ENCODE measurements at regions not wholly inside any gene's neighbourhood (a gene's known extent, or its start where the extent isn't known, plus 50 kb on each side); places are given as distances from the start of the nearest gene placed in this dataset.

DNA sequence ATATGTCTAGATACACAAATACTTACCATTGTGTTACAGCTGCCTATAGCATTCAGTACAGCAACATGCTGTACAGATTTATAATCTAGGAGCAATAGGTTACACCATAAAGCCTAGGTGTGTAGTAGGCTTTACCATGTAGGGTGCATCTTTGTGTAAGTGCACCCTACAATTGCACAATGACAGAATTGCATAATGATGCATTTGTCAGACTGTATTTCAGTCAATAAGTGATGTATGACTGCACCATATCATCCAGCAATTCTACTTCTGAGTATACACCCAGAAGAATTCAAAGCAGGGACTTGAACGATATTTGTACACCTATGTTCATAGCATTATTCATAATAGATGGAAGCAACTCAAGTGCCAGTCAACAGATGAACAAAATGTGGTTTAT lies 100.4 kb upstream of the SLC44A1 start:
- Histone ChIP-seq H3K27me3 (no peaks in the 10 kb centered on the region), H3K4me1 (no peaks in the 10 kb centered on the region), H3K9me3 (no peaks in the 10 kb centered on the region), H3K36me3 (no peaks in the 10 kb centered on the region), H3K4me3 (no peak overlapping the region), H3K27ac (no peak overlapping the region)
- TF ChIP-seq, protein P1, sequence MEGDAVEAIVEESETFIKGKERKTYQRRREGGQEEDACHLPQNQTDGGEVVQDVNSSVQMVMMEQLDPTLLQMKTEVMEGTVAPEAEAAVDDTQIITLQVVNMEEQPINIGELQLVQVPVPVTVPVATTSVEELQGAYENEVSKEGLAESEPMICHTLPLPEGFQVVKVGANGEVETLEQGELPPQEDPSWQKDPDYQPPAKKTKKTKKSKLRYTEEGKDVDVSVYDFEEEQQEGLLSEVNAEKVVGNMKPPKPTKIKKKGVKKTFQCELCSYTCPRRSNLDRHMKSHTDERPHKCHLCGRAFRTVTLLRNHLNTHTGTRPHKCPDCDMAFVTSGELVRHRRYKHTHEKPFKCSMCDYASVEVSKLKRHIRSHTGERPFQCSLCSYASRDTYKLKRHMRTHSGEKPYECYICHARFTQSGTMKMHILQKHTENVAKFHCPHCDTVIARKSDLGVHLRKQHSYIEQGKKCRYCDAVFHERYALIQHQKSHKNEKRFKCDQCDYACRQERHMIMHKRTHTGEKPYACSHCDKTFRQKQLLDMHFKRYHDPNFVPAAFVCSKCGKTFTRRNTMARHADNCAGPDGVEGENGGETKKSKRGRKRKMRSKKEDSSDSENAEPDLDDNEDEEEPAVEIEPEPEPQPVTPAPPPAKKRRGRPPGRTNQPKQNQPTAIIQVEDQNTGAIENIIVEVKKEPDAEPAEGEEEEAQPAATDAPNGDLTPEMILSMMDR (IDR thresholded peaks at IDR 0.05): no peak
- TF ChIP-seq POLR2AphosphoS5 (IDR thresholded peaks at IDR 0.05) (no peak), POLR2A (IDR thresholded peaks at IDR 0.05) (no peak)
- no peak for DNase-seq (ENCODE audit: low spot score in 2 of 2)
- intact Hi-C loops (cut with DNase I; ENCODE audit: low total_unique reads): no loop called here

DNA sequence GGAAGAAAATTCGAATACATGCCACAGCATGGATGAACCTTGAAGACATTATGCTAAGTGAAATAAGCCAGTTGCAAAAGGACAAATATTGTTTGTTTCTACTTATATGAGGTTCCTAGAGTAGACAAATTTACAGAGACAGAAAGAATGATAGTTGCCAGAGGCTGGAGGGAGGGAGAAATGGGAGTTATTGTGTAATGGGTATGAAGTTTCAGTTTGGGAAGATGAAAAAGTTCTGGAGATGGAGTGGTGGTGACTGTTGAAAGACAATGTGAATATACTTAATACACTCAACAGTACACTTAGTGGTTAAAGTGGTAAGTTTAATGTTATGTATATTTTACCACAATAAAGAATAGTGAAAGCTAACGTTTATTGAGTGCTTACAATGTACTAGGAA lies 99.6 kb upstream of the SLC44A1 start:
- intact Hi-C loops (cut with DNase I; ENCODE audit: low total_unique reads): no loop called here
- H3K27me3 ChIP-seq: no peaks in the 10 kb centered on the region
- TF ChIP-seq POLR2AphosphoS5 (IDR thresholded peaks at IDR 0.05): no peak
- no peak for TF ChIP-seq POLR2A (IDR thresholded peaks at IDR 0.05)
- TF ChIP-seq, protein P1 (IDR thresholded peaks at IDR 0.05): no peak
- H3K27ac ChIP-seq: no peak overlapping the region
- H3K36me3 ChIP-seq: no peaks in the 10 kb centered on the region
- no peaks in the 10 kb centered on the region for H3K4me1 ChIP-seq
- H3K4me3 ChIP-seq: no peak overlapping the region
- DNase-seq (ENCODE audit: low spot score in 2 of 2): no peak
- H3K9me3 ChIP-seq: no peaks in the 10 kb centered on the region

DNA sequence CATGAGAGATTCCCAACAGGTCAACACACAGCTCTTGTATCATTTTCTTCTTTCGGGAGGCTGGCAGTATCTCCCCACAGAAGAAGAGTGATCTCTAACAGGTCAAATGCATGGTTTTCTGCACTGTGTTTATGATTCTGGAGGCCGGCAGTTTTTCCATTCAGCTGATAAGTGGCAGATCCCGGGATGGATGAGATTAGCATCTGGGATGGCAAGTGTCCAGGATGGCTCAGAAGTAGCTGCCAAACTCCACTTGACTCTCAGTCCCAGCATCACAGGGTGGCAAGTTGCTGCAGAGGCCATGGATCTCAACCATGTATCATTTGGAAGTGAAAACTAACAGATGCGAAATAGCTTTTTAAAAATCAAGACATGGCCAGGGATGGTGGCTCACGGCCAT lies 97.8 kb upstream of the SLC44A1 start:
- DNase-seq (ENCODE audit: low spot score in 2 of 2): no peak
- Histone ChIP-seq H3K9me3 (no peaks in the 10 kb centered on the region), H3K36me3 (no peaks in the 10 kb centered on the region), H3K4me1 (no peaks in the 10 kb centered on the region), H3K4me3 (no peak overlapping the region), H3K27me3 (no peaks in the 10 kb centered on the region), H3K27ac (no peak overlapping the region)
- intact Hi-C loops (cut with DNase I; ENCODE audit: low total_unique reads): no loop called here
- no peak for TF ChIP-seq POLR2A (IDR thresholded peaks at IDR 0.05)
- TF ChIP-seq, protein P1 (IDR thresholded peaks at IDR 0.05): no peak
- no peak for TF ChIP-seq POLR2AphosphoS5 (IDR thresholded peaks at IDR 0.05)

DNA sequence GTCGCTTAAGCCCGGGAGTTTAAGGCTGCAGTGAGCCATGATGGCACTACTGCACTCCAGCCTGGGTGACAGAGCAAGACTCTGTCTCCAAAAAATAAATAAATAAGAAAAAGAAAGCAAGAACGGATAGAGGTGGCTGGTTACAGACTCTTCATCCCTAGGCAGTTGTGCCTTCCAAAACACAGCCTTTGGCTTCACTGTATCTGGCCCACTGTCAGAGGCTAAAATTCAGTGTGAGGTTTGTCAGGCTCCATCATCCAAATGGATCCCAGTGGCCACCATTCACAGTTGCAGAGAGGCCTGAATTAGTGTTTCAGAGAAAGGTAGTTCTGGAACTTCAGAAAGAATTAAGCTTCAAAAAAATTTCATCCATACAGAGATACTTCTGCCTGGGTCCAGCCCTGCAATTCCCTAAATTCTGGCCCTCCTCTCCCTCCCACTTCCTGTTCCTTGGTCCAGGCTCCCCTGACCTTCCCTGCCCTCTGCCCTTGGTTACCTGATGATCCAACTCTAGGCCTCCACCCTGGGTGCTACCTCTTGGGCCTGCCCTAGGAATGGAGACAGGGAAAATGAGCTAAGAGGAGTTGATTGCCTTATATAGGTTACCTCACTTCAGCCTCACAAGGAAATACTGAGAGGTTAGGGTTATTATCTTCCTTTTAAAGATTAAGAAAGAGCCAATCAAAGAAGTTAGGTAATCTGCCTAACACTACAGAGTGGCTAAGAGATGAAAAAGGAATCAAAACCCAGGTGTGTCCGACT lies 97.2 kb upstream of the SLC44A1 start:
- Histone ChIP-seq H3K36me3 (no peaks in the 10 kb centered on the region), H3K27me3 (no peaks in the 10 kb centered on the region), H3K9me3 (no peaks in the 10 kb centered on the region), H3K4me1 (no peaks in the 10 kb centered on the region), H3K4me3 (no peak overlapping the region), H3K27ac (no peak overlapping the region)
- TF ChIP-seq POLR2A (IDR thresholded peaks at IDR 0.05) (no peak), POLR2AphosphoS5 (IDR thresholded peaks at IDR 0.05) (no peak)
- TF ChIP-seq, protein P1 (IDR thresholded peaks at IDR 0.05): no peak
- intact Hi-C loops (cut with DNase I; ENCODE audit: low total_unique reads): no loop called here
- no peak for DNase-seq (ENCODE audit: low spot score in 2 of 2)

DNA sequence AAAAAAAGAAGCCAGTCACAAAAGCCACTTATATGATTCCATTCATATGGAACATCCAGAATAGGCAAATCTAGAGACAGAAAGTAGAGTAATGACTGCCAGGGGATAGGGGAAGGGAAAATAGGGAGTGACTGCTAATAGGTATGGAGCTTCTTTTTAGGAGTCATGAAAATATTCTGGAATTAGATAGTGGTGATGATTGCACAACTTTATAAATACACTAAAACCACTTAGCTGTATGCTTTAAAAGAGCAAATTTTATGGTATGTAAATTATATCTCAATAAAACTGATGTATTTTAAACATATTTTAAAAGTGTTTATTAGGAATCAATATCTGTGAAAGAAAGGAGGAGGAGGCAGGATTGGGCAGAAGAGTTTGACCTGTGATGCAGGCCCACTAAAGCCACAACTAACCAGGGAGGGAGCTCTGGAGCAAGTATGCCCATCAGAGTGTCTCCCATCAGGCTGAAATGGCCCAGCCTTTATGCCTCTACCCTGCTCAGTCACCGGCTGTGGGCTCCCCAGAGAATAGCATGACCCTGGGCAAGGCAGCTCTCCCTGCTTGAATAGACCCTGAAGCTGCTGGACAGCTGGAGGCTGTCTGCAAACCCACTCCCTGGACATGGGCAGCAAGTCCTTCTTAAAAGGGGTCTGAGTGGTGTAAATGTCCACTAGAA lies 96.0 kb upstream of the SLC44A1 start:
- Histone ChIP-seq H3K9me3 (no peaks in the 10 kb centered on the region), H3K27me3 (no peaks in the 10 kb centered on the region), H3K27ac (no peak overlapping the region), H3K4me3 (no peak overlapping the region), H3K36me3 (no peaks in the 10 kb centered on the region), H3K4me1 (no peaks in the 10 kb centered on the region)
- DNase-seq (ENCODE audit: low spot score in 2 of 2): no peak
- intact Hi-C loops (cut with DNase I; ENCODE audit: low total_unique reads): no loop called here
- TF ChIP-seq POLR2A (IDR thresholded peaks at IDR 0.05) (no peak), POLR2AphosphoS5 (IDR thresholded peaks at IDR 0.05) (no peak)
- TF ChIP-seq, protein P1 (IDR thresholded peaks at IDR 0.05): no peak
